ENCODE measurements at regions not wholly inside any gene's neighbourhood (a gene's known extent, or its start where the extent isn't known, plus 50 kb on each side); places are given as distances from the start of the nearest gene placed in this dataset.

GRCh38 chr16:62254847-62255246 lies 218.6 kb upstream of the CDH8 start:
- no peak overlapping the region for H3K4me3 ChIP-seq
- H3K36me3 ChIP-seq (replicated peaks; ENCODE audit: insufficient read depth, low read depth), result no peaks in the 10 kb centered on the region
- H3K4me2 ChIP-seq, result peak overlapping the region; percentile 66
- H3K9me3 ChIP-seq (ENCODE audit: low read depth), result no peaks in the 10 kb centered on the region
- no peak overlapping the region for H2AFZ ChIP-seq
- H3K4me1 ChIP-seq (ENCODE audit: insufficient read depth), result peaks cover 12% of the 10 kb centered on the region
- peak overlapping the region; percentile 36 for H3K27ac ChIP-seq
- H3K9me2 ChIP-seq (replicated peaks; ENCODE audit: insufficient read depth), result no peaks in the 10 kb centered on the region
- no peak for TF ChIP-seq EZH2 (IDR thresholded peaks at IDR 0.05; ENCODE audit: borderline replicate concordance)
- TF ChIP-seq CTCF (IDR thresholded peaks at IDR 0.05; ENCODE audit: poor library complexity), result no peak
- no peak for TF ChIP-seq EZH2phosphoT487 (IDR thresholded peaks at IDR 0.05; ENCODE audit: low read depth, severe bottlenecking, unreplicated experiment)
- DNase-seq (ENCODE audit: low spot score), result no peak
- H3K27me3 ChIP-seq, result no peaks in the 10 kb centered on the region
- H4K20me1 ChIP-seq (ENCODE audit: insufficient read depth, poor library complexity, severe bottlenecking), result no peaks in the 10 kb centered on the region
- H3K79me2 ChIP-seq, result no peaks in the 10 kb centered on the region

GRCh38 chr16:62254372-62254771 lies 218.1 kb upstream of the CDH8 start:
- Histone ChIP-seq H3K79me2 (no peaks in the 10 kb centered on the region), H3K27me3 (no peaks in the 10 kb centered on the region), H4K20me1 (ENCODE audit: insufficient read depth, poor library complexity, severe bottlenecking) (no peaks in the 10 kb centered on the region), H3K4me2 (peak overlapping the region; percentile 66), H3K4me3 (no peak overlapping the region), H3K36me3 (replicated peaks; ENCODE audit: insufficient read depth, low read depth) (no peaks in the 10 kb centered on the region), H2AFZ (peak overlapping the region; percentile 53), H3K4me1 (ENCODE audit: insufficient read depth) (peaks cover 12% of the 10 kb centered on the region), H3K9me3 (ENCODE audit: low read depth) (no peaks in the 10 kb centered on the region), H3K9me2 (replicated peaks; ENCODE audit: insufficient read depth) (no peaks in the 10 kb centered on the region), H3K27ac (peak overlapping the region; percentile 36)
- TF ChIP-seq EZH2phosphoT487 (IDR thresholded peaks at IDR 0.05; ENCODE audit: low read depth, severe bottlenecking, unreplicated experiment), result no peak
- TF ChIP-seq EZH2 (IDR thresholded peaks at IDR 0.05; ENCODE audit: borderline replicate concordance), result no peak
- no peak for TF ChIP-seq CTCF (IDR thresholded peaks at IDR 0.05; ENCODE audit: poor library complexity)
- WGBS (ENCODE audit: low lambda C conversion rate, missing lambda C conversion rate), result 50% methylated on average over 5 of the region's 5 CpGs
- no peak for DNase-seq (ENCODE audit: low spot score)

GRCh38 chr16:62253966-62254365 lies 217.7 kb upstream of the CDH8 start:
- 72% methylated on average over 3 of the region's 3 CpGs for WGBS (ENCODE audit: low lambda C conversion rate, missing lambda C conversion rate)
- peak overlapping the region; percentile 53 for H2AFZ ChIP-seq
- H3K36me3 ChIP-seq (replicated peaks; ENCODE audit: insufficient read depth, low read depth), result no peaks in the 10 kb centered on the region
- H3K79me2 ChIP-seq, result no peaks in the 10 kb centered on the region
- H3K27me3 ChIP-seq, result no peaks in the 10 kb centered on the region
- H3K27ac ChIP-seq, result peak overlapping the region; percentile 36
- peaks cover 12% of the 10 kb centered on the region for H3K4me1 ChIP-seq (ENCODE audit: insufficient read depth)
- H3K4me3 ChIP-seq, result no peak overlapping the region
- H3K9me2 ChIP-seq (replicated peaks; ENCODE audit: insufficient read depth), result no peaks in the 10 kb centered on the region
- DNase-seq (ENCODE audit: low spot score), result no peak
- no peaks in the 10 kb centered on the region for H4K20me1 ChIP-seq (ENCODE audit: insufficient read depth, poor library complexity, severe bottlenecking)
- no peaks in the 10 kb centered on the region for H3K9me3 ChIP-seq (ENCODE audit: low read depth)
- TF ChIP-seq EZH2 (IDR thresholded peaks at IDR 0.05; ENCODE audit: borderline replicate concordance) (no peak), EZH2phosphoT487 (IDR thresholded peaks at IDR 0.05; ENCODE audit: low read depth, severe bottlenecking, unreplicated experiment) (no peak), CTCF (IDR thresholded peaks at IDR 0.05; ENCODE audit: poor library complexity) (no peak)
- peak overlapping the region; percentile 66 for H3K4me2 ChIP-seq

- DNase-seq (ENCODE audit: low spot score), result no peak
- H4K20me1 ChIP-seq (ENCODE audit: insufficient read depth, poor library complexity, severe bottlenecking), result no peaks in the 10 kb centered on the region
- no peak overlapping the region for H3K4me2 ChIP-seq
- no peak overlapping the region for H3K4me3 ChIP-seq
- H3K9me2 ChIP-seq (replicated peaks; ENCODE audit: insufficient read depth), result no peaks in the 10 kb centered on the region
- no peak overlapping the region for H2AFZ ChIP-seq
- WGBS (ENCODE audit: low lambda C conversion rate, missing lambda C conversion rate), result 82% methylated on average over 3 of the region's 3 CpGs
- peaks cover 5% of the 10 kb centered on the region for H3K4me1 ChIP-seq (ENCODE audit: insufficient read depth)
- H3K79me2 ChIP-seq, result no peaks in the 10 kb centered on the region
- no peaks in the 10 kb centered on the region for H3K9me3 ChIP-seq (ENCODE audit: low read depth)
- TF ChIP-seq EZH2 (IDR thresholded peaks at IDR 0.05; ENCODE audit: borderline replicate concordance), result no peak
- no peak for TF ChIP-seq CTCF (IDR thresholded peaks at IDR 0.05; ENCODE audit: poor library complexity)
- no peak for TF ChIP-seq EZH2phosphoT487 (IDR thresholded peaks at IDR 0.05; ENCODE audit: low read depth, severe bottlenecking, unreplicated experiment)
- no peak overlapping the region for H3K27ac ChIP-seq
- no peaks in the 10 kb centered on the region for H3K27me3 ChIP-seq
- no peaks in the 10 kb centered on the region for H3K36me3 ChIP-seq (replicated peaks; ENCODE audit: insufficient read depth, low read depth)
These were observed 212.8 kb upstream of the CDH8 start for GRCh38 chr16:62249069-62249468.
